H1 (cell line): ENCODE measurements at regions not wholly inside any gene's neighbourhood (a gene's known extent, or its start where the extent isn't known, plus 50 kb on each side); places are given as distances from the start of the nearest gene placed in this dataset.

Experiments used
- CTCF ChIA-PET: fragments of 300-600 bp; sonication (Branson Sonifier 250); formaldehyde crosslinking; loops from one replicate; lab custom pipeline; 2021; ENCODE audit not compliant: partially characterized antibody; lab: Charles Lee
- POLR2A ChIA-PET: fragments of 300-600 bp; sonication (Branson Sonifier 250); formaldehyde crosslinking; loops from one replicate; lab custom pipeline; 2021; ENCODE audit warnings: inconsistent platforms; ENCODE audit not compliant: partially characterized antibody; lab: Charles Lee
- DNase-seq, 2 experiments: peaks; one replicate each; pipeline versions ENCODE4 v3.0.0 to v3.0.0-alpha.2; 2010 to 2022; ENCODE audit warnings: low spot score in 2 of 2, low read depth in 1 of 2, mixed read lengths in 1 of 2
- FAIRE-seq: peaks from 2 replicates; lab custom pipeline; 2011; peaks lifted over from hg19 to GRCh38; lab: Jason Lieb, UNC
- H2AFZ ChIP-seq: 2 replicates; pipeline ENCODE4 v1.8.1; 2012; ENCODE audit warnings: low read length, inconsistent platforms
- H2AK5ac ChIP-seq: 2 replicates; pipeline ENCODE4 v1.6.1; 2013; ENCODE audit warnings: low read depth, low read length
- H2BK120ac ChIP-seq: replicated peaks from 2 replicates; pipeline ENCODE3; 2013; ENCODE audit warnings: low read depth, low read length, inconsistent platforms
- H2BK12ac ChIP-seq: 2 replicates; pipeline ENCODE4 v1.6.1; 2013; ENCODE audit warnings: low read depth, low read length
- H2BK15ac ChIP-seq: 2 replicates; pipeline ENCODE4 v1.6.1; 2013; ENCODE audit warnings: low read length
- H2BK20ac ChIP-seq: 2 replicates; pipeline ENCODE4 v1.6.1; 2013; ENCODE audit warnings: low read length
- H2BK5ac ChIP-seq: 2 replicates; pipeline ENCODE4 v1.6.1; 2013; ENCODE audit warnings: low read depth, low read length
- H3K14ac ChIP-seq: 2 replicates; pipeline ENCODE4 v1.6.1; 2013; ENCODE audit warnings: inconsistent platforms; ENCODE audit not compliant: insufficient read length
- H3K18ac ChIP-seq: 2 replicates; pipeline ENCODE4 v1.6.1; 2013; ENCODE audit warnings: low read length; ENCODE audit errors: extremely low read depth
- H3K23ac ChIP-seq: 2 replicates; pipeline ENCODE4 v1.6.1; 2013; ENCODE audit warnings: inconsistent platforms; ENCODE audit not compliant: insufficient read length
- H3K23me2 ChIP-seq: 2 replicates; pipeline ENCODE4 v1.6.1; 2013; ENCODE audit warnings: low read depth, low read length
- H3K27ac ChIP-seq: 2 replicates; pipeline ENCODE4 v1.6.1; 2011; ENCODE audit warnings: low read depth, low read length, inconsistent platforms
- H3K27me3 ChIP-seq, 4 experiments: replicated peaks in 1 of 4; 1 replicate in 1 of 4; 2 replicates in 3 of 4; pipeline versions ENCODE4 v1.6.1 to v1.8.1; 2011 to 2013; ENCODE audit warnings: low read length in 3 of 4, mild to moderate bottlenecking in 3 of 4, inconsistent platforms in 2 of 4, mixed read lengths in 2 of 4, moderate library complexity in 1 of 4; ENCODE audit not compliant: control insufficient read depth in 3 of 4, insufficient read depth in 3 of 4; ENCODE audit errors: extremely low read depth in 1 of 4
- H3K36me3 ChIP-seq, 4 experiments: 2 replicates each; pipeline versions ENCODE4 v1.6.1 to v1.8.1; 2011 to 2013; ENCODE audit warnings: mild to moderate bottlenecking in 4 of 4, low read length in 3 of 4, moderate library complexity in 2 of 4, control low read depth in 1 of 4, inconsistent platforms in 1 of 4; ENCODE audit not compliant: insufficient read depth in 4 of 4, control insufficient read depth in 2 of 4
- H3K4ac ChIP-seq: replicated peaks from 2 replicates; pipeline ENCODE3; 2013; ENCODE audit warnings: low read length, low read depth, mixed read lengths, inconsistent platforms; ENCODE audit not compliant: insufficient read length
- H3K4me1 ChIP-seq, 4 experiments: replicated peaks in 1 of 4; 1 replicate in 1 of 4; 2 replicates in 3 of 4; pipeline versions ENCODE4 v1.6.1 to v1.8.1; 2011 to 2013; ENCODE audit warnings: low read length in 3 of 4, inconsistent platforms in 2 of 4, mixed read lengths in 1 of 4; ENCODE audit not compliant: insufficient read depth in 4 of 4, control insufficient read depth in 3 of 4
- H3K4me2 ChIP-seq, 2 experiments: 2 replicates each; pipeline versions ENCODE4 v1.6.1 to v1.8.1; 2011 to 2013; ENCODE audit warnings: low read depth in 2 of 2, low read length in 2 of 2, control low read depth in 1 of 2, inconsistent platforms in 1 of 2, mild to moderate bottlenecking in 1 of 2; ENCODE audit not compliant: insufficient read depth in 1 of 2
- H3K4me3 ChIP-seq, 4 experiments: fragments of 200-600, 300-600 bp in 1 of 4; sonication (generic), shearing (Covaris generic), sonication (Bioruptor Twin) in 1 of 4; 2 replicates each; pipeline versions ENCODE4 v1.5.1 to v1.8.1; 2011 to 2016; ENCODE audit warnings: low read length in 4 of 4, low read depth in 3 of 4, control low read depth in 2 of 4, inconsistent platforms in 2 of 4, mild to moderate bottlenecking in 2 of 4, mixed read lengths in 1 of 4, moderate library complexity in 1 of 4; ENCODE audit not compliant: insufficient read depth in 2 of 4; ENCODE audit errors: extremely low read depth in 1 of 4
- H3K56ac ChIP-seq: replicated peaks from 2 replicates; pipeline ENCODE3; 2013; ENCODE audit warnings: low read depth, mild to moderate bottlenecking, mixed read lengths, low read length, inconsistent platforms; ENCODE audit not compliant: insufficient read length
- H3K79me1 ChIP-seq: 2 replicates; pipeline ENCODE4 v1.6.1; 2013; ENCODE audit warnings: low read depth, low read length, control low read depth
- H3K79me2 ChIP-seq, 2 experiments: 2 replicates each; pipeline versions ENCODE4 v1.6.1 to v1.8.1; 2012 to 2013; ENCODE audit warnings: low read length in 2 of 2, mild to moderate bottlenecking in 2 of 2, inconsistent platforms in 1 of 2; ENCODE audit not compliant: insufficient read depth in 2 of 2, control insufficient read depth in 1 of 2
- H3K9ac ChIP-seq, 4 experiments: replicated peaks in 1 of 4; 1 replicate in 1 of 4; 2 replicates in 3 of 4; pipeline versions ENCODE4 v1.6.1 to v1.8.1; 2011 to 2013; ENCODE audit warnings: low read depth in 3 of 4, low read length in 3 of 4, control low read depth in 2 of 4, mild to moderate bottlenecking in 2 of 4, moderate library complexity in 2 of 4, inconsistent platforms in 1 of 4; ENCODE audit errors: extremely low read depth in 1 of 4
- H3K9me3 ChIP-seq, 2 experiments: 2 replicates each; pipeline versions ENCODE4 v1.6.1 to v1.8.1; 2012 to 2013; ENCODE audit warnings: mild to moderate bottlenecking in 2 of 2, moderate library complexity in 2 of 2, control low read depth in 1 of 2, inconsistent platforms in 1 of 2, low read depth in 1 of 2, low read length in 1 of 2, mixed read lengths in 1 of 2; ENCODE audit not compliant: insufficient read depth in 2 of 2
- H4K20me1 ChIP-seq, 2 experiments: replicated peaks in 1 of 2; 2 replicates each; pipeline versions ENCODE3 to v1.8.1; 2011 to 2013; ENCODE audit warnings: inconsistent platforms in 2 of 2, low read length in 2 of 2, mild to moderate bottlenecking in 1 of 2; ENCODE audit not compliant: insufficient read depth in 2 of 2, control insufficient read depth in 1 of 2
- H4K5ac ChIP-seq: 2 replicates; pipeline ENCODE4 v1.6.1; 2013; ENCODE audit warnings: low read length, low read depth, mixed read lengths, inconsistent platforms; ENCODE audit not compliant: insufficient read length
- H4K8ac ChIP-seq: 2 replicates; pipeline ENCODE4 v1.8.0; 2013; ENCODE audit warnings: mild to moderate bottlenecking, moderate library complexity, low read length, inconsistent platforms; ENCODE audit not compliant: insufficient read depth; ENCODE audit errors: extremely low read depth
- H4K91ac ChIP-seq: replicated peaks from 2 replicates; pipeline ENCODE3; 2013; ENCODE audit warnings: low read length, mixed read lengths, inconsistent platforms; ENCODE audit not compliant: insufficient read length
- CHD2 ChIP-seq: IDR thresholded peaks from 2 replicates; pipeline ENCODE4 v1.6.1; 2012; ENCODE audit warnings: low read length, improper control_type of control experiment
- CTBP2 ChIP-seq: IDR thresholded peaks from 2 replicates; pipeline ENCODE4 v1.7.0; 2011; ENCODE audit warnings: borderline replicate concordance, mild to moderate bottlenecking, moderate library complexity, mixed read lengths, low read length; ENCODE audit not compliant: insufficient read depth, insufficient read length
- PHF8 ChIP-seq: fragments of 200-600 bp; sonication (generic); conservative IDR thresholded peaks from 2 replicates; pipeline ENCODE4 v1.7.1; 2012; ENCODE audit warnings: low read depth, mild to moderate bottlenecking, inconsistent platforms, low read length, moderate library complexity
- POLR2AphosphoS5 ChIP-seq: IDR thresholded peaks from 2 replicates; pipeline ENCODE4 v1.6.1; 2011; ENCODE audit warnings: low read depth, low read length
- RBBP5 ChIP-seq: IDR thresholded peaks from 2 replicates; pipeline ENCODE4 v1.7.1; 2012; ENCODE audit warnings: low read depth, mild to moderate bottlenecking, inconsistent platforms, low read length, moderate library complexity, borderline replicate concordance
- YY1 ChIP-seq: IDR thresholded peaks from 2 replicates; pipeline ENCODE4 v1.6.1; 2011; ENCODE audit warnings: low read depth, mild to moderate bottlenecking, low read length

DNA sequence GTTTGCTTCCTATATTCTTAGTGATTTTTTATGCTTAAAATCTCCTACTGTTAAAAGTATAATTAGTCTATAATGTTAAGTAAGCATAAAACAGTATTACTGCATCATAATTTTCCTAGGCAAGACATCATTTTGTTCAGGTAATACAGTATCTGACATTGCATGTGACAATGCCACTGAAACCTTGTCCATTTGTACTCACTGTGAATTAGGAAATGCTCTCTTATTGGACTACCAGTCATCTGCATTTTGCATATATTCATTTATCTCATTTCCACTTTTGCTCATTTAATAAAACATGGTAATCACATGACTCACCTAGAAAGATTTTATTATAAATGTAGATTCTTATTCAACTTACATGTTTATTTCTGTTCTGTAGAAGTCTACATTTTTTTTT is 379.1 kb downstream of the ETV1 start:
- Histone ChIP-seq H3K18ac (no peak overlapping the region), H2BK15ac (no peak overlapping the region), H3K36me3 (no peaks in the 10 kb centered on the region), H3K23ac (no peak overlapping the region), H3K4me1 (no peaks in the 10 kb centered on the region), H2BK5ac (no peak overlapping the region), H3K4ac (no peak overlapping the region), H3K79me2 (no peaks in the 10 kb centered on the region), H4K91ac (no peak overlapping the region), H2BK20ac (no peak overlapping the region), H4K5ac (no peak overlapping the region), H3K27me3 (no peaks in the 10 kb centered on the region), H2AK5ac (no peak overlapping the region), H3K27ac (no peak overlapping the region), H3K4me2 (no peak overlapping the region), H2AFZ (no peak overlapping the region), H3K23me2 (no peaks in the 10 kb centered on the region; the same call in 1 of the 2 replicates), H4K20me1 (no peaks in the 10 kb centered on the region), H3K9me3 (peaks cover 6 to 9% of the 10 kb centered on the region in 2 experiments; a peak in 2 of 4 replicates), H3K79me1 (no peaks in the 10 kb centered on the region), H2BK12ac (no peak overlapping the region), H3K9ac (no peak overlapping the region), H3K56ac (no peak overlapping the region), H3K14ac (no peak overlapping the region), H4K8ac (no peak overlapping the region), H2BK120ac (no peak overlapping the region), H3K4me3 (no peak overlapping the region)
- DNase-seq: no peak
- CTCF ChIA-PET: no interaction called here
- TF ChIP-seq CHD2 (no peak), RBBP5 (no peak), YY1 (no peak), PHF8 (no peak), CTBP2 (no peak), POLR2AphosphoS5 (no peak)
- POLR2A ChIA-PET: no interaction called here
- FAIRE-seq: no peak
